ENCODE measurements at regions not wholly inside any gene's neighbourhood (a gene's known extent, or its start where the extent isn't known, plus 50 kb on each side); places are given as distances from the start of the nearest gene placed in this dataset.

DNA sequence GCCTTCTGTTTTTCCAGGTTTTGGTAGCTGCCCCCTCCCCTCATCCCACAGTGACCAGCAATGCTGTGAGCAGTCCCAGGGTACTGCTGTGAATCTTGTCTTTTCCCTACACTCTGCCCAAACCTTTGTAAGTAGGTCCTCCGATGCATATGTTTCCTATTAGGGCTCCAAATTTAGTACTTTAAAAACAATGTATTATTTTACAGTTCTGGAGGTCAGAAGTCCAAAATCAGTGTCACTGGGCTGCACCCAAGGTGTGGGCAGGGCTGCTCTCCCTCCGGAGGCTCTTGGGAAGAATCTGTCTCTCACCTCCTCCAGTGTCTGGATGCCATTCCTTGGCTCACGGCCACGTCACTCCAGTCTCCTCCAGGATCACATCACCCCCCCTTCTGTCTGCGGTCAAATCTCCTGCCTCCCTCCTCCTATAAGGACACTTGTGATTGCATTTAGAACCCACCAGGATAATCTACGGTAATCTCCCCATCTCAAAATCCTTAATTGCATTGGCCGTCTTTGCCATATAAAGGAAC is 208.5 kb downstream of the SH3BP4 start:
- no peak overlapping the region for H3K27ac ChIP-seq (ENCODE audit: low read depth, low read length, poor library complexity, severe bottlenecking)

DNA sequence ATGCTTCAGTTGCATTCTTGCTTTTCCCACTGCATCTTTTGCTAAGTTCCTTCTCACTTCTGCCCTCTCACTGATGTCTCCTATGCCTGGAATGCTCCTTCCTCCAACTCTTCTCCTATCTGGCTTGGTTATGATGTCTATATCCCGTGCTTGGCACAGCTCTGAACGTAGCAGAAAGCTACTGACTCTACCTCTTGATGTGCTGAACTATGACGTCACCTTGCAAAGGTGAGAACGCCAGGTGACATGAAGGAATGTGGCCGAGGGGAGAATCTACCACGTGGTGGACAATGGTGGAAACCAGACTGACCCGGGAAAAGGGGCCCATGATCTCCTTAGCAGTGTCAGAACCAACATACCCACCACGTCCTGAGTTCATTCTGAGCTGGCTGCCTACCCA is 209.7 kb downstream of the SH3BP4 start:
- no peaks in the 10 kb centered on the region for H4K20me1 ChIP-seq (ENCODE audit: insufficient read depth, low read length)
- no peaks in the 10 kb centered on the region for H3K27me3 ChIP-seq (ENCODE audit: insufficient read depth, low read length)
- no peaks in the 10 kb centered on the region for H3K4me1 ChIP-seq (ENCODE audit: insufficient read depth, low read length, severe bottlenecking)
- H3K36me3 ChIP-seq (ENCODE audit: insufficient read depth, low read length), result no peaks in the 10 kb centered on the region
- no peaks in the 10 kb centered on the region for H3K79me2 ChIP-seq (ENCODE audit: insufficient read depth, low read length)
- H3K9me3 ChIP-seq (ENCODE audit: low read length), result no peaks in the 10 kb centered on the region
- H3F3A ChIP-seq (ENCODE audit: insufficient read depth, low read length), result no peaks in the 10 kb centered on the region
- no peak overlapping the region for H3K9ac ChIP-seq (ENCODE audit: low read length)
- no peaks in the 10 kb centered on the region for H3K9me2 ChIP-seq (ENCODE audit: low read depth, low read length)
- no peak overlapping the region for H2AFZ ChIP-seq (ENCODE audit: low read length)
- no peak overlapping the region for H3K27ac ChIP-seq (ENCODE audit: low read depth, low read length, poor library complexity, severe bottlenecking)
- H3K4me2 ChIP-seq (ENCODE audit: low read length), result no peak overlapping the region
- TF ChIP-seq EZH2 (IDR thresholded peaks at IDR 0.05; ENCODE audit: borderline replicate concordance, low read length), result no peak
- TF ChIP-seq, protein P1, sequence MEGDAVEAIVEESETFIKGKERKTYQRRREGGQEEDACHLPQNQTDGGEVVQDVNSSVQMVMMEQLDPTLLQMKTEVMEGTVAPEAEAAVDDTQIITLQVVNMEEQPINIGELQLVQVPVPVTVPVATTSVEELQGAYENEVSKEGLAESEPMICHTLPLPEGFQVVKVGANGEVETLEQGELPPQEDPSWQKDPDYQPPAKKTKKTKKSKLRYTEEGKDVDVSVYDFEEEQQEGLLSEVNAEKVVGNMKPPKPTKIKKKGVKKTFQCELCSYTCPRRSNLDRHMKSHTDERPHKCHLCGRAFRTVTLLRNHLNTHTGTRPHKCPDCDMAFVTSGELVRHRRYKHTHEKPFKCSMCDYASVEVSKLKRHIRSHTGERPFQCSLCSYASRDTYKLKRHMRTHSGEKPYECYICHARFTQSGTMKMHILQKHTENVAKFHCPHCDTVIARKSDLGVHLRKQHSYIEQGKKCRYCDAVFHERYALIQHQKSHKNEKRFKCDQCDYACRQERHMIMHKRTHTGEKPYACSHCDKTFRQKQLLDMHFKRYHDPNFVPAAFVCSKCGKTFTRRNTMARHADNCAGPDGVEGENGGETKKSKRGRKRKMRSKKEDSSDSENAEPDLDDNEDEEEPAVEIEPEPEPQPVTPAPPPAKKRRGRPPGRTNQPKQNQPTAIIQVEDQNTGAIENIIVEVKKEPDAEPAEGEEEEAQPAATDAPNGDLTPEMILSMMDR (IDR thresholded peaks at IDR 0.05; ENCODE audit: low read length), result no peak
- H3K4me3 ChIP-seq (ENCODE audit: low read depth, low read length, poor library complexity, severe bottlenecking), result no peak overlapping the region

More for the DNA sequence above, 208.5 kb downstream of the SH3BP4 start:
- no peak overlapping the region for H2AFZ ChIP-seq (ENCODE audit: low read length)
- H3K4me2 ChIP-seq (ENCODE audit: low read length), result no peak overlapping the region
- H3K27me3 ChIP-seq (ENCODE audit: insufficient read depth, low read length), result no peaks in the 10 kb centered on the region
- H3K4me1 ChIP-seq (ENCODE audit: insufficient read depth, low read length, severe bottlenecking), result no peaks in the 10 kb centered on the region
- H3K4me3 ChIP-seq (ENCODE audit: low read depth, low read length, poor library complexity, severe bottlenecking), result no peak overlapping the region
- no peaks in the 10 kb centered on the region for H3K9me2 ChIP-seq (ENCODE audit: low read depth, low read length)
- no peak overlapping the region for H3K9ac ChIP-seq (ENCODE audit: low read length)
- no peaks in the 10 kb centered on the region for H3K79me2 ChIP-seq (ENCODE audit: insufficient read depth, low read length)
- no peaks in the 10 kb centered on the region for H3K36me3 ChIP-seq (ENCODE audit: insufficient read depth, low read length)
- H4K20me1 ChIP-seq (ENCODE audit: insufficient read depth, low read length), result no peaks in the 10 kb centered on the region
- no peaks in the 10 kb centered on the region for H3F3A ChIP-seq (ENCODE audit: insufficient read depth, low read length)
- no peaks in the 10 kb centered on the region for H3K9me3 ChIP-seq (ENCODE audit: low read length)
- no peak for TF ChIP-seq EZH2 (IDR thresholded peaks at IDR 0.05; ENCODE audit: borderline replicate concordance, low read length)
- TF ChIP-seq, protein P1 (IDR thresholded peaks at IDR 0.05; ENCODE audit: low read length), result no peak

DNA sequence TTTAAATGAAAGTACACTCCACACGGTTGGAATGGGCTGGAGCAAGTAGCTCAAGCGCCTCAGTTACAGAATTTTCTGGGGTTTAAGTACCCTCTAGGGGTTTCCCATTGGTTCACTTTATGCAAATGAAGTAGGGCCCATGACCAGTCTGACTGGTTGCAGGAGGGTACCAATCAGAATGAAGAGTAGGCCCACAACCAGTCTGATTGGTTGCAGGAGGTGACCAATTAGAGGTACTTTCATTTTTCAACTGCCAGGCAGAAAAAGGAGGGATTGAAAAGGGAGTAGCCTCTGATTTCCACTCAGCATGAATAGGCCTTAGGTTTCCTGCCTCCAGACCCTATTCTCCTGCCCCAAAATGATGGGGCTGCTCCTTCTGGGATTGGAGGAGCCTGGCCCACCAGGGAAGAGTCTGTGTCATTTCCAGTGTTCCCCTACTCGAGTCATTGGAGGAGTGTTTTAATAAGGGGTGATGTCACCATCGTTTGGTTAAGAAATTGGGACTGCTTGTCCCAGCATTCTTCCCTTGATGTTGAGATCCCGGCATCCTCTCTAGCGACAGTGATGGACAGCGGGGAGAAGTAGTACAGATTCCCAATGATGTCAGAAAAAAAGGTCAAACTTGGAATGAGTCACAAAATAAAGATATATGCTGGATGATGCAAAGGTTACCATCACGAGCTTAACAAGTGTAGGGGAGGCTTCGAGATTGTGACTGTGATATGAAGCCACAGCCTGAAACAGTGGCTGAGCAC is 210.4 kb downstream of the SH3BP4 start:
- Histone ChIP-seq H3K4me2 (ENCODE audit: low read length) (no peak overlapping the region), H4K20me1 (ENCODE audit: insufficient read depth, low read length) (no peaks in the 10 kb centered on the region), H3K36me3 (ENCODE audit: insufficient read depth, low read length) (no peaks in the 10 kb centered on the region), H3K9me3 (ENCODE audit: low read length) (no peaks in the 10 kb centered on the region), H3K9me2 (ENCODE audit: low read depth, low read length) (no peaks in the 10 kb centered on the region), H3K9ac (ENCODE audit: low read length) (no peak overlapping the region), H3K79me2 (ENCODE audit: insufficient read depth, low read length) (no peaks in the 10 kb centered on the region), H3K4me3 (ENCODE audit: low read depth, low read length, poor library complexity, severe bottlenecking) (no peak overlapping the region), H2AFZ (ENCODE audit: low read length) (no peak overlapping the region), H3F3A (ENCODE audit: insufficient read depth, low read length) (no peaks in the 10 kb centered on the region), H3K4me1 (ENCODE audit: insufficient read depth, low read length, severe bottlenecking) (no peaks in the 10 kb centered on the region), H3K27ac (ENCODE audit: low read depth, low read length, poor library complexity, severe bottlenecking) (no peak overlapping the region), H3K27me3 (ENCODE audit: insufficient read depth, low read length) (no peaks in the 10 kb centered on the region)
- TF ChIP-seq EZH2 (IDR thresholded peaks at IDR 0.05; ENCODE audit: borderline replicate concordance, low read length), result no peak
- TF ChIP-seq, protein P1 (IDR thresholded peaks at IDR 0.05; ENCODE audit: low read length), result no peak
